ENCODE measurements at regions not wholly inside any gene's neighbourhood (a gene's known extent, or its start where the extent isn't known, plus 50 kb on each side); places are given as distances from the start of the nearest gene placed in this dataset.

- DNase-seq (ENCODE audit: low read depth): no peak
Observed at GRCh38 chr2:72004201-72004915, 143.3 kb downstream of the CYP26B1 start.

- DNase-seq (ENCODE audit: low read depth): no peak
Observed at GRCh38 chr2:72003796-72004195, 143.9 kb downstream of the CYP26B1 start.

GRCh38 chr2:72003124-72003523 is 144.5 kb downstream of the CYP26B1 start:
- no peak for DNase-seq (ENCODE audit: low read depth)

- DNase-seq (ENCODE audit: low read depth): no peak
Observed at GRCh38 chr2:72001937-72002690, 145.5 kb downstream of the CYP26B1 start.

DNA sequence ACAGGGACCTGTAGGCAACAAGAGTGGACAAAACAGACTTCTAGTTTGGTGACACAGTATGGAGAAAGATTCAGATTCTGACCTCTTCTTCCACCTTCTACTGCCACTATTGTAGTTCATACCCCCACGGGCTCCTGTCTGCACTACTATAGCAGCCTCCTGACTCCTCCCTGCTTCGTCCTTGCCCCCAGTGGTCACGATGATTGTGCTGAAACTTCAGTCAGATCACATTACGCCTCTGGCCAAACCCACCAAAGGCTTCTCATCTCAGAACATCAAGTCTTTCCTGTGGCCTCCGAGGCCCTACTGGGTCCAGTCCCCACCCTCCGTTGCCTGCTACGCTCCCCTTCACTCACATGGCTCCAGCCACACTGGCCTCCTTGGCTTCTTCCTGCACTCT is 147.6 kb downstream of the CYP26B1 start:
- no peak for DNase-seq (ENCODE audit: low read depth)

- no peak for DNase-seq (ENCODE audit: low read depth)
Observed at GRCh38 chr2:71999580-71999979, 148.1 kb downstream of the CYP26B1 start.

DNA sequence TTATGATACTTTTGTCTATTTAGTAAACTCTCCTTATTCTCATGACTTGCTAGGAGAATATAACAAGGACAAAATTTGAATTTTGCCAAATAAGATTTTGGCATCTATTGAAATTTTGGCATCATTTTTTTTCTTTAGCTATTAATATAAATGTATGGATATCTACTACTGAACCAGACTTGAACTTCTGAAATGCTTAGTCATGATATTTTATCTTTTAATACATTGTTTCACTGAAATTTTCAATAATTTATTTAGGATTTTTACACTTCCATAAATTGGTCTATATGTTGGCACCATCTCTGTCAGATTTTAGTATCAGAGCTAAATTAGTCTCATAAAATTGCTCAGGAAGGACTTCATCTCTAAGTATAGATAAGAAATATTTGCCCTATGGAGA is 149.8 kb downstream of the CYP26B1 start:
- no peak for DNase-seq (ENCODE audit: low read depth)

DNA sequence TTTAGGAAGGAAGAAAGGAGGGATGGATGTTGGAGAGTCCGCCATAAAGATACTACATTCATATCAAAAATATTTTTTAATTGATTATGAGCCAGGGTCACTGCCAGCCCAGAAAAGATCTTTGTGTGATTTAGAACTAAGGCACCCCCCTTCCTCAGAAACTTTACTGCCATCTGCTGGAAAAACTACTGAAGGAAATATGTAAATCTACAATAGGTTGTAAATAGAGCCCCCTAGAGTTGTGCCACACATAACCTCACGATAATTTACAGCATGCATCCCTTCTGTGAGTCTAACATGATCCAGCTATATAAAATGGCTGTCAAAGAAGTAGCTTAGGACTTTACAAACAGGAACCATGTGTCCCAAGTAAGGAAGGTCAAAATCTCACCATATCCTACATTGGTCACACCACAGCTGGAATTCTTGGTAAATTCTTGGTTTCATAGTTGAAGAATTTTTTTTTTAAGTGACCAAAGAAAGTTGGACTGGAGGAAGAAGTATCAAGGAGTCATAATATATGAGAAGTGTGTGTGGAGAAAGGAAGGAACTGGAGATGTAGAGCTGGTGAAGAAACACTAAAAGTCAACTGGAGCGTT is 152.5 kb downstream of the CYP26B1 start:
- DNase-seq (ENCODE audit: low read depth): peak; percentile 19

- DNase-seq (ENCODE audit: low read depth): no peak
Observed at GRCh38 chr2:71992036-71992435, 155.6 kb downstream of the CYP26B1 start.

- DNase-seq (ENCODE audit: low read depth): no peak
Observed at GRCh38 chr2:71991397-71991796, 156.3 kb downstream of the CYP26B1 start.

GRCh38 chr2:71990826-71991225 is 156.8 kb downstream of the CYP26B1 start:
- DNase-seq (ENCODE audit: low read depth): no peak

- DNase-seq (ENCODE audit: low read depth): no peak
Observed at GRCh38 chr2:71990122-71990521, 157.5 kb downstream of the CYP26B1 start.

- no peak for DNase-seq (ENCODE audit: low read depth)
Observed at GRCh38 chr2:71989671-71990070, 158.0 kb downstream of the CYP26B1 start.

GRCh38 chr2:71988170-71988569 is 159.5 kb downstream of the CYP26B1 start:
- DNase-seq (ENCODE audit: low read depth): no peak

GRCh38 chr2:71976685-71977084 is 171.0 kb downstream of the CYP26B1 start:
- DNase-seq (ENCODE audit: low read depth): no peak

DNA sequence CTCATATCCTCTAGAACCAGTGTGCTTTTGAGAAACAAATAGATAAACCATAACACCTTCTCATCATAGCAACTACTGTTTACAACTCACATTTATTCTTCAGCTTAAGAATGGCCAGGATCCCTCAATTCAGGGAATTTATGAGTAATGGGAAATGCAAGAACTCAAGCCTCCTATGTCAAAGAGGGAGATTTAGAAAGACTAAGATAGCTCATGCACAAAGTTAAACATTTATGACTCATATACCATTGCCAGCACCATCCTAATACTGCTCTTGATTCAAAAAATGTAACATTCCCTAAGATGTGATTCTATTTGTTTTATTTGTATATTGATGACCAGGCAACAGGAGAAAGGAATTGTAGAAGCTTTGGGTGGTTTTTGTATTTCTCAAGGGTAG is 172.8 kb downstream of the CYP26B1 start:
- peak; percentile 65 for DNase-seq (ENCODE audit: low read depth)

DNA sequence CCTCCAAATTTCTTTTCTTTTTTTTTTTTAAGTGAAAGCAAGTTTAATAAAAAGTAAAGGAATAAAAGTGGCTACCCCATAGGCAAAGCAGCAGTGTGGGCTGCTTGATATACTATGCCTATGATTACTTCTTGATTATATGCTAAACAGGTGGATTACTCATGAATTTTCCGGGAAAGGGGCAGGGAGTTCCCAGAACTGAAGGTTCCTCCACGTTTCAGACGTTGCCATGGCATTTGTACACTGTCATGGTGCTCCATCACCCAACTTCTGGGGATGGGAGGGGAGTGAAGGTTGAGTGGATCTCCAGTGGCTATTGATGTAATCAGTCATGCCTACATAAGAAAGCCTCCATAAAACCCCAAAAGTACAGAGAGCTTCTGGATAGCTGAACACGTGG is 176.2 kb downstream of the CYP26B1 start:
- no peak for DNase-seq (ENCODE audit: low read depth)

DNA sequence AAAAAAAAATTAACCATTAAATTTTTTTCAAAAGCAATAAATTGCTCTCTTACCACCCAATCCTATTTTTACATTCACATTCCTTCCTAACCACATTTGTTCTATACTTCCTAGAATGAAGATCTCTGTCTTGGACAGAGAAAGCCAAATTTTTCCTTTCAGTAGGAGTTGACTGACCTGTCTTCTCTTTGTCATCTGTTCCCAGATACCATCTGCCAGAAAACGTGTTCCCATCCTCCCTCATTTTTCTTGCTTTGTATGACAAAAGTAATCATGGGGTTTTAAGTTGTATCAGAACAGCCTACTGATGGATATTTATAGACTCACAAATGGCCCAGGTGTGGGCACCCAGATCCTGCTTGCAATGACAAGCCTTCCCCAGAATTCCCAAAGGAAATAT is 182.1 kb downstream of the CYP26B1 start:
- DNase-seq (ENCODE audit: low read depth): no peak

DNA sequence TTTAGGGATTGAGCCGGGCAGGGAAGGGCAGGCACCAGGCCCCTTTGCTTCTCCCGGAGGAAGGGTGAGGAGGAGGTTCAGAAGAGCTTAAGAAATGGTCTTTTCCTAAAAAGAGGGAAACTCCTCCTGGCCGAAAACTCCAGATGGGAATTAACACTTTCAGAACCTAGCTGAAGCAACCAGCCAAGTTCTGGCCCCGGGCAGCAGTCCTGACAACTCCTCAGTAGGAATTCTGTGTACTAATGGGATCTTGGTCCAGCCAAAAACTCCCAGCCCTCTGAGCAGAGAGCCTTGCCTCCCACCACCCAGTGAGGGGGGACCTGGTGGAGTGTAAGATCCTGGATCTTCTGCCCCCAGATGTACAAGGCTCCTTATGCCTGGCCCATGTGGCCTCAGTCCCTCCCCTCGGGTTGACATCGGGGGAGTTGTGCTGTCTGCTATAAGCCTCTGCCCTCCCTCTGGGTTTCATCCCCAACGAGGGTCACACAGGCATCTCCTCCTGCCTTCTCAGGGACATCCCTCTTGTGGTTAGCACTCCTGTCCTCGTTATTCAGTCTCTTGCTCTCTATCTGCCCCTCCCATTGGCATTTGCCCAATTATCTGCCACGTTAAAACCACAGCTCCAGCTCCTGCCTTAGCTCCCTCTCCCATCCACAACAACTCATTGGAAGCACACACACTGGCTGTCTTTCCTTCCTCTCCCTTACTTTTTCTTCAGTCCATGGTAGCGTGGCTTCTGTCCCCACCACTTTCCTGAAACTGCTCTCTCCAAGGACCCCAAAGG is 184.6 kb downstream of the CYP26B1 start:
- peak; percentile 36 for DNase-seq (ENCODE audit: low read depth)

DNA sequence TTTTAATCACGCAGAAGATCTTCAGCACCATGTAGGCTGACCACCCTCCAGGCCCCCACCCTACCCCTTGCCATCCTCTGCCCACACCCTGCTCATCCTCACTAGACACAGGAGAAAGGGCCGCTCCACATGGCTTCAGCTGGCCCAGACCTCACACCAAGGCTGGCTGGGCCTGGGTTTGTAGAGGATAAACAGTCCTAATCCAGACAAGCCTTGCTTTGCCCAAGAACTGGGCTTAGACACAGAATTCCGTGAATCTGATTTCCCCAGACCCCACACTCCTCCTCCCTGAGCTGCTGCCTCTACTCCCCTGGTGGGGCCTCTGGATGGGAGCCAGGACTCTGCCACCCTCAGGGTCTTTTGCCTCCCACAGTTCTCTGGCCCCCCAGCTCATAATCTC is 185.3 kb downstream of the CYP26B1 start:
- DNase-seq (ENCODE audit: low read depth): no peak

DNA sequence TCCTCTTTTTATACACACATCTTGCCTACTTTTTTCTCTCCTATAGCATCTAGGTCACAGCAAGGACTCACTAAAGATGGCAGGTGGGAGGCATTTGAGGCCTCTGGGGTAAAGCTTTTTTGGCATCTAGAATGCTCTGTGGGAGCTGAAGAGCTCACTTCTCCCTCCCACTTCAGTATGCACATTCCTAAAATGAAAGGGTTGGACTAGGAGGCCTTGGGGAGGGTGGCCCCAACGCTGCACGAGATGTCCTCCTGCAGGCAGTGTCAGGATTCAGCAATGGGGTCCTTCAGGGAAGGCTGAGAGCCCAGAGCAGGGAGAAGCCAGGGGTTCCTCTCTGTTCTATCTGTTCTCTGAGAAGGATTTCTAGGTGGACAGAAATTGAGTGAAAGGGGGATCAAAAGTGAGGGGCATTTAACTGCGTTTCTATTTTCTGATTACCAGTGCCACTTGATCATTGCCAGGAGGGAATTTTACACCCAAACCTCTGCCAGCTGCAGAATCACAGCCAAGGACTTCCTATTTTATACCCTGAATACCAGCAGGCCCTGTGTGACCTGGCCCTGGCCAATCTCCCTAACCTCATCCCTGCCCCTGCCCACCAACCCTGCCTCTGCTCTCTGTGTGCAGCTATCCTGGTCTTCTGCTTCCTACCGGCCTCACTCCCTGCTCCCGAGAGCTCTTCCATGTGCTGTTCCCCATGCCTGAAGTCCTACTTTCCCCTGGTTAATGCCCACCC is 186.2 kb downstream of the CYP26B1 start:
- DNase-seq (ENCODE audit: low read depth): no peak

DNA sequence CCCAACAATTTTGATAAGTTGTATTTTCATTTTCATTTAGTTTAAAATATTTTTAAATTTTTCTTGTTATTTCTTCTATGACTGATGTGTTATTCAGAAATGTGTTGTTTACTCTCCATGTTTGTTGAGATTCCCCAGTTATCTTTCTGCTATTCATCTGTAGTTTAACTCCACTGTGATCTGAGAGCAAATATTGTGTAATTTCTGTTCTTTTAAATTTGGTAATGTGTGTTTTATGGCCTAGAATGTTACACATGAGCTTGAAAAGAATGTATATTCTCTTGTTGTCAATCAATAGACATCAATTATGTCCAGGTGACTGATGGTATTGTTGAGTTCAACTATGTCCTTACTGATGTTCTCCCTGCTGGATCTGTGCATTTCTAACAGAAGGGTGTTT is 188.2 kb downstream of the CYP26B1 start:
- DNase-seq (ENCODE audit: low read depth): no peak
